Upper lobe of left lung (tissue), 4 donors: ENCODE measurements at regions not wholly inside any gene's neighbourhood (a gene's known extent, or its start where the extent isn't known, plus 50 kb on each side); places are given as distances from the start of the nearest gene placed in this dataset.

Experiments used
- CTCF ChIP-seq, 6 experiments: fragments of 450-650 bp in 4 of 6; fragments of 200-600 bp in 2 of 6; sonication (generic) in 2 of 6; IDR thresholded peaks; one replicate each; pipeline ENCODE4 v1.5.1; 2016 to 2019; ENCODE audit warnings: antibody characterized with exemption in 6 of 6
- EP300 ChIP-seq, 4 donors: sonication (generic); formaldehyde crosslinking; IDR thresholded peaks; one replicate each; pipeline ENCODE4 v1.5.1; 2017; ENCODE audit warnings: antibody characterized with exemption in 4 of 4, control low read depth in 2 of 4
- POLR2A ChIP-seq, 4 donors: fragments of 450-650 bp; IDR thresholded peaks; one replicate each; pipeline ENCODE4 v1.5.1; 2016 to 2017; ENCODE audit warnings: antibody characterized with exemption in 4 of 4, mild to moderate bottlenecking in 2 of 4
- POLR2AphosphoS5 ChIP-seq, 2 donors: sonication (generic); formaldehyde crosslinking; IDR thresholded peaks; one replicate each; pipeline ENCODE4 v1.5.1; 2017; ENCODE audit warnings: antibody characterized with exemption in 2 of 2

GRCh38 chr14:38930898-38931297 lies 172.1 kb downstream of the SEC23A start:
- TF ChIP-seq CTCF (IDR thresholded peaks at IDR 0.05) (no peak), POLR2AphosphoS5 (IDR thresholded peaks at IDR 0.05) (no peak), EP300 (IDR thresholded peaks at IDR 0.05) (no peak), POLR2A (IDR thresholded peaks at IDR 0.05) (no peak)
